K562 (cell line): ENCODE measurements at regions not wholly inside any gene's neighbourhood (a gene's known extent, or its start where the extent isn't known, plus 50 kb on each side); places are given as distances from the start of the nearest gene placed in this dataset.

Experiments used
- ATAC-seq: fragments of 200-7000 bp; cut with Tn5 transposase; 3 replicates; pipeline ENCODE4 v1.9.1; 2020; ENCODE audit warnings: moderate library complexity
- BruUV-seq: library from RNA; stranded (reverse); fragments of 400-500 nt; replicated peaks from 2 replicates; lab custom pipeline; 2021; lab: Mats Ljungman, UMichigan
- CTCF ChIA-PET: fragments of 300-600 bp; formaldehyde crosslinking; extraction: SDS; loops from one replicate; lab custom pipeline; 2021; ENCODE audit warnings: low intra/inter-chr PET ratio; lab: Yijun Ruan, JAX
- POLR2A ChIA-PET: fragments of 300-600, 350-650 bp; sonication (Branson Sonifier 250); formaldehyde crosslinking; extraction: SDS; loops from one replicate; lab custom pipeline; 2021; ENCODE audit warnings: antibody characterized with exemption, inconsistent platforms; lab: Yijun Ruan, JAX
- DNase-seq, 4 experiments: peaks; one replicate each; pipeline versions ENCODE4 v3.0.0 to v3.0.0-alpha.2; 2011 to 2018; ENCODE audit warnings: low spot score in 3 of 4, mixed read lengths in 3 of 4; ENCODE audit errors: extremely low read depth in 1 of 4
- FAIRE-seq: peaks from 2 replicates; lab custom pipeline; 2011; peaks lifted over from hg19 to GRCh38; lab: Jason Lieb, UNC
- H2AFZ ChIP-seq: 2 replicates; pipeline ENCODE4 v1.6.0; 2011; ENCODE audit warnings: low read depth, low read length, control low read depth, inconsistent platforms
- H3K27ac ChIP-seq: fragments of 200-600 bp; 3 replicates; pipeline ENCODE4 v1.8.0; 2011; ENCODE audit warnings: low read depth, mild to moderate bottlenecking, control low read depth, inconsistent platforms, low read length, moderate library complexity, mixed read lengths; ENCODE audit errors: extremely low read depth
- H3K27me3 ChIP-seq, 2 experiments: fragments of 300-600 bp in 1 of 2; 2 replicates in 1 of 2; 3 replicates in 1 of 2; pipeline versions ENCODE4 v1.6.0 to v1.8.0; 2011; ENCODE audit warnings: inconsistent platforms in 2 of 2, low read length in 2 of 2, mild to moderate bottlenecking in 1 of 2, mixed read lengths in 1 of 2, moderate library complexity in 1 of 2; ENCODE audit not compliant: control insufficient read depth in 2 of 2, insufficient read depth in 2 of 2
- H3K36me3 ChIP-seq: fragments of 300-600 bp; 3 replicates; pipeline ENCODE4 v1.8.0; 2011; ENCODE audit warnings: mild to moderate bottlenecking, low read length, inconsistent platforms; ENCODE audit not compliant: control insufficient read depth, insufficient read depth
- H3K4me1 ChIP-seq, 2 experiments: fragments of 200-600 bp in 1 of 2; replicated peaks in 1 of 2; 2 replicates in 1 of 2; 3 replicates in 1 of 2; pipeline versions ENCODE4 v1.5.1 to v1.8.0; 2011; ENCODE audit warnings: inconsistent platforms in 2 of 2, low read length in 2 of 2, mild to moderate bottlenecking in 1 of 2, mixed read lengths in 1 of 2, moderate library complexity in 1 of 2; ENCODE audit not compliant: control insufficient read depth in 2 of 2, insufficient read depth in 2 of 2
- H3K4me2 ChIP-seq: 2 replicates; pipeline ENCODE4 v1.6.1; 2011; ENCODE audit warnings: low read length, control low read depth, inconsistent platforms, mixed read lengths; ENCODE audit not compliant: insufficient read depth
- H3K4me3 ChIP-seq: fragments of 200-600 bp; sonication (generic), shearing (Covaris generic); 2 replicates; pipeline ENCODE4 v1.5.1; 2016; ENCODE audit warnings: control low read depth, inconsistent platforms
- H3K79me2 ChIP-seq: fragments of 200-600 bp; 3 replicates; pipeline ENCODE4 v1.8.0; 2011; ENCODE audit warnings: low read length, inconsistent platforms; ENCODE audit not compliant: control insufficient read depth, insufficient read depth
- H3K9ac ChIP-seq, 2 experiments: 2 replicates each; pipeline versions ENCODE4 v1.6.0 to v1.6.1; 2011; ENCODE audit warnings: low read depth in 2 of 2, low read length in 2 of 2, control low read depth in 1 of 2, inconsistent platforms in 1 of 2, mild to moderate bottlenecking in 1 of 2, mixed read lengths in 1 of 2; ENCODE audit not compliant: insufficient read depth in 1 of 2
- H3K9me1 ChIP-seq: one replicate; pipeline ENCODE4 v1.6.0; 2011; ENCODE audit warnings: inconsistent platforms, mild to moderate bottlenecking, low read length, moderate library complexity; ENCODE audit not compliant: control insufficient read depth, insufficient read depth
- H3K9me3 ChIP-seq: replicated peaks from 2 replicates; pipeline ENCODE4 v1.5.1; 2011; ENCODE audit warnings: low read depth, low read length, inconsistent platforms; ENCODE audit not compliant: control insufficient read depth, insufficient read depth
- H4K20me1 ChIP-seq: replicated peaks from 2 replicates; pipeline ENCODE4 v1.6.1; 2011; ENCODE audit warnings: low read length, inconsistent platforms, mixed read lengths; ENCODE audit not compliant: control insufficient read depth, insufficient read depth
- RFX5 ChIP-seq: IDR thresholded peaks from 2 replicates; pipeline ENCODE4 v1.6.1; 2011; ENCODE audit warnings: low read depth, mild to moderate bottlenecking, improper control_type of control experiment, low read length
- WGBS: fragments of 100-300 bp; shearing (Covaris generic); methylation state at CpG from one replicate; pipeline ENCODE4 v1.1.6; 2016; ENCODE audit warnings: low coverage, mixed read lengths; ENCODE audit not compliant: insufficient coverage; ENCODE audit errors: missing lambda C conversion rate; 5-methylcytosine and 5-hydroxymethylcytosine counted together
- in situ Hi-C: fragments of 300-500 bp; cut with MboI; formaldehyde crosslinking; loops from 4 replicates; pipeline ENCODE4 v1.15.0; 2018; ENCODE audit warnings: inconsistent platforms, mixed read lengths
- intact Hi-C: fragments of 100-400 bp; cut with micrococcal nuclease; formaldehyde crosslinking; loops from 2 replicates; pipeline ENCODE4 v1.14.2; 2022
- TF ChIP-seq, protein P1 (sequence below): fragments of 150-350 bp; conservative IDR thresholded peaks from 2 replicates; pipeline ENCODE4 v1.6.1; 2014; ENCODE audit warnings: low read length
- TF ChIP-seq, protein P2 (sequence below): fragments of 450-650 bp; formaldehyde crosslinking; IDR thresholded peaks from 2 replicates; pipeline ENCODE4 v1.4.0; 2022; ENCODE audit warnings: missing genetic modification characterization

DNA sequence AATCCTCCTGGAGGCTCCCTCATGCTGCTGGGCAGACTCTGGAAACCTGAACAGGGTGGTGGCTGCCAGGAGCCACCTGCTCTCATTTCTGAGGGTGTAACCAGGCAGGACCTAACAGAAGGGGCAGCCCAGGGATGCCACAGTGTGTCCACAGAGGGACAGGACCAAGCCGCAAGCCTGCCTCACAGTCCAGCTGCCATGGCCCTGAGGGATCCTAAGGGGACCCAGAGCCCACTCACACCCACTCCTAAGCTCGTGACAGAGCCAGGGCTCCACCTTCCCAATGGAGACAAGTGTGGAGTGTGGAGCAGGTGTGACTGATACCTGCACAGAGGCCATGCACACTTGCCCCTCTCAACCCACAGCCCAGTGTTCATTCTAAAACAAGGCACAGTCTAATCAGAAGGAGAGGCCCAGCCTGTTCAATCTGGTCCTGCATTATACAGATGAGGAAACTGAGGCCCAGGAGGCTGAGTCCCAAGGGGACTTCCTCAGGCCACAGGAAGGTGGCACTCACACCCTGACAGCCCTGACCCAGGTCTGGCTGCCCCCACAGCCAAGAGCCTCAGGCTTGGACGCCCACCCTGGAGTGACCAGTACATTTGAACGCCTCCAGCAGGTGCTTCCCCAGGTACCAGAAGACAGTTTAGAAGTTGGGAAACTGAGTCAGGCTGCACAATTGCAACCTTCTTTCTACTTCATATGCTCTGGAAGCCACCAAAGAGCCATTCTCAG, 220.1 kb downstream of the TUBA3C start:
- intact Hi-C loops, result no loop called here

More for the DNA sequence above, 220.1 kb downstream of the TUBA3C start:
- Histone ChIP-seq H3K9me1 (no peaks in the 10 kb centered on the region), H3K4me1 (no peaks in the 10 kb centered on the region), H3K4me3 (no peak overlapping the region), H3K4me2 (no peak overlapping the region), H3K36me3 (no peaks in the 10 kb centered on the region), H3K27ac (no peak overlapping the region), H3K79me2 (no peaks in the 10 kb centered on the region), H3K9ac (no peak overlapping the region), H3K27me3 (peaks cover 0 to 15% of the 10 kb centered on the region in 2 experiments; a peak in 3 of 5 replicates), H2AFZ (no peak overlapping the region), H4K20me1 (no peaks in the 10 kb centered on the region), H3K9me3 (no peaks in the 10 kb centered on the region)
- CTCF ChIA-PET, result no interaction called here
- TF ChIP-seq, protein P1, sequence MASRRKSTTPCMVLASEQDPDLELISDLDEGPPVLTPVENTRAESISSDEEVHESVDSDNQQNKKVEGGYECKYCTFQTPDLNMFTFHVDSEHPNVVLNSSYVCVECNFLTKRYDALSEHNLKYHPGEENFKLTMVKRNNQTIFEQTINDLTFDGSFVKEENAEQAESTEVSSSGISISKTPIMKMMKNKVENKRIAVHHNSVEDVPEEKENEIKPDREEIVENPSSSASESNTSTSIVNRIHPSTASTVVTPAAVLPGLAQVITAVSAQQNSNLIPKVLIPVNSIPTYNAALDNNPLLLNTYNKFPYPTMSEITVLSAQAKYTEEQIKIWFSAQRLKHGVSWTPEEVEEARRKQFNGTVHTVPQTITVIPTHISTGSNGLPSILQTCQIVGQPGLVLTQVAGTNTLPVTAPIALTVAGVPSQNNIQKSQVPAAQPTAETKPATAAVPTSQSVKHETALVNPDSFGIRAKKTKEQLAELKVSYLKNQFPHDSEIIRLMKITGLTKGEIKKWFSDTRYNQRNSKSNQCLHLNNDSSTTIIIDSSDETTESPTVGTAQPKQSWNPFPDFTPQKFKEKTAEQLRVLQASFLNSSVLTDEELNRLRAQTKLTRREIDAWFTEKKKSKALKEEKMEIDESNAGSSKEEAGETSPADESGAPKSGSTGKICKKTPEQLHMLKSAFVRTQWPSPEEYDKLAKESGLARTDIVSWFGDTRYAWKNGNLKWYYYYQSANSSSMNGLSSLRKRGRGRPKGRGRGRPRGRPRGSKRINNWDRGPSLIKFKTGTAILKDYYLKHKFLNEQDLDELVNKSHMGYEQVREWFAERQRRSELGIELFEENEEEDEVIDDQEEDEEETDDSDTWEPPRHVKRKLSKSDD, result no peak
- TF ChIP-seq RFX5, result no peak
- TF ChIP-seq, protein P2, sequence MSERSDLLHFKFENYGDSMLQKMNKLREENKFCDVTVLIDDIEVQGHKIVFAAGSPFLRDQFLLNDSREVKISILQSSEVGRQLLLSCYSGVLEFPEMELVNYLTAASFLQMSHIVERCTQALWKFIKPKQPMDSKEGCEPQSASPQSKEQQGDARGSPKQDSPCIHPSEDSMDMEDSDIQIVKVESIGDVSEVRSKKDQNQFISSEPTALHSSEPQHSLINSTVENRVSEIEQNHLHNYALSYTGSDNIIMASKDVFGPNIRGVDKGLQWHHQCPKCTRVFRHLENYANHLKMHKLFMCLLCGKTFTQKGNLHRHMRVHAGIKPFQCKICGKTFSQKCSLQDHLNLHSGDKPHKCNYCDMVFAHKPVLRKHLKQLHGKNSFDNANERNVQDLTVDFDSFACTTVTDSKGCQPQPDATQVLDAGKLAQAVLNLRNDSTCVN (CRISPR knock-in tag), result no peak
- no peak for ATAC-seq
- no peak for DNase-seq
- in situ Hi-C loops, result no loop called here
- POLR2A ChIA-PET, result no interaction called here
- no peak for FAIRE-seq
- BruUV-seq, result no TSS peak
- 15% methylated on average over 2 of the region's 4 CpGs for WGBS
